GM21619 (cell line): ENCODE measurements at regions not wholly inside any gene's neighbourhood (a gene's known extent, or its start where the extent isn't known, plus 50 kb on each side); places are given as distances from the start of the nearest gene placed in this dataset.

Experiments used
- ATAC-seq: cut with Tn5 transposase; IDR thresholded peaks from one replicate; pipeline ENCODE4 v1.9.1; 2021; ENCODE audit not compliant: unreplicated experiment

GRCh38 chr12:91423693-91424050, 241.1 kb upstream of the DCN start:
- ATAC-seq: no peak

GRCh38 chr12:91422811-91423692, 240.4 kb upstream of the DCN start:
- no peak for ATAC-seq

- no peak for ATAC-seq
Measured at GRCh38 chr12:91422127-91422526, 239.5 kb upstream of the DCN start.

GRCh38 chr12:91419809-91420208, 237.2 kb upstream of the DCN start:
- ATAC-seq: no peak

- no peak for ATAC-seq
Measured at GRCh38 chr12:91418221-91419090, 235.8 kb upstream of the DCN start.

GRCh38 chr12:91417650-91418049, 235.0 kb upstream of the DCN start:
- no peak for ATAC-seq

- no peak for ATAC-seq
Measured at GRCh38 chr12:91414636-91415035, 232.0 kb upstream of the DCN start.

GRCh38 chr12:91413581-91414546, 231.2 kb upstream of the DCN start:
- no peak for ATAC-seq

GRCh38 chr12:91406920-91407341, 224.3 kb upstream of the DCN start:
- ATAC-seq: no peak

GRCh38 chr12:91404441-91404840, 221.8 kb upstream of the DCN start:
- no peak for ATAC-seq

- ATAC-seq: no peak
Measured at GRCh38 chr12:91401190-91401589, 218.6 kb upstream of the DCN start.

- no peak for ATAC-seq
Measured at GRCh38 chr12:91400271-91400670, 217.7 kb upstream of the DCN start.

- no peak for ATAC-seq
Measured at GRCh38 chr12:91397866-91398532, 215.4 kb upstream of the DCN start.

- no peak for ATAC-seq
Measured at GRCh38 chr12:91396293-91396692, 213.7 kb upstream of the DCN start.

- ATAC-seq: no peak
Measured at GRCh38 chr12:91395628-91396135, 213.1 kb upstream of the DCN start.

- ATAC-seq: no peak
Measured at GRCh38 chr12:91394903-91395302, 212.3 kb upstream of the DCN start.

GRCh38 chr12:91388573-91388972, 206.0 kb upstream of the DCN start:
- ATAC-seq: no peak

- ATAC-seq: no peak
Measured at GRCh38 chr12:91387461-91388134, 205.0 kb upstream of the DCN start.

- no peak for ATAC-seq
Measured at GRCh38 chr12:91384806-91385205, 202.2 kb upstream of the DCN start.

GRCh38 chr12:91384366-91384765, 201.7 kb upstream of the DCN start:
- no peak for ATAC-seq
